ENCODE measurements at regions not wholly inside any gene's neighbourhood (a gene's known extent, or its start where the extent isn't known, plus 50 kb on each side); places are given as distances from the start of the nearest gene placed in this dataset.
"Not testable (repeated sequence)": the region's sequence is repeated elsewhere in the genome, so short reads cannot be mapped to it uniquely, and the experiment has no call there.

GRCh38 chr12:75792687-75793086 is 238.9 kb downstream of the PHLDA1 start:
- no peak for DNase-seq (ENCODE audit: low read depth in 1 of 2, low spot score in 1 of 2)
- TF ChIP-seq GABPA (IDR thresholded peaks at IDR 0.05; ENCODE audit: low read depth) (no peak), POLR2AphosphoS5 (IDR thresholded peaks at IDR 0.05; ENCODE audit: low read depth) (no peak), CTCF (IDR thresholded peaks at IDR 0.05; ENCODE audit: insufficient read depth, low read length) (no peak), SPI1 (IDR thresholded peaks at IDR 0.05; ENCODE audit: borderline replicate concordance, low read depth) (no peak)
- TF ChIP-seq, protein P1, sequence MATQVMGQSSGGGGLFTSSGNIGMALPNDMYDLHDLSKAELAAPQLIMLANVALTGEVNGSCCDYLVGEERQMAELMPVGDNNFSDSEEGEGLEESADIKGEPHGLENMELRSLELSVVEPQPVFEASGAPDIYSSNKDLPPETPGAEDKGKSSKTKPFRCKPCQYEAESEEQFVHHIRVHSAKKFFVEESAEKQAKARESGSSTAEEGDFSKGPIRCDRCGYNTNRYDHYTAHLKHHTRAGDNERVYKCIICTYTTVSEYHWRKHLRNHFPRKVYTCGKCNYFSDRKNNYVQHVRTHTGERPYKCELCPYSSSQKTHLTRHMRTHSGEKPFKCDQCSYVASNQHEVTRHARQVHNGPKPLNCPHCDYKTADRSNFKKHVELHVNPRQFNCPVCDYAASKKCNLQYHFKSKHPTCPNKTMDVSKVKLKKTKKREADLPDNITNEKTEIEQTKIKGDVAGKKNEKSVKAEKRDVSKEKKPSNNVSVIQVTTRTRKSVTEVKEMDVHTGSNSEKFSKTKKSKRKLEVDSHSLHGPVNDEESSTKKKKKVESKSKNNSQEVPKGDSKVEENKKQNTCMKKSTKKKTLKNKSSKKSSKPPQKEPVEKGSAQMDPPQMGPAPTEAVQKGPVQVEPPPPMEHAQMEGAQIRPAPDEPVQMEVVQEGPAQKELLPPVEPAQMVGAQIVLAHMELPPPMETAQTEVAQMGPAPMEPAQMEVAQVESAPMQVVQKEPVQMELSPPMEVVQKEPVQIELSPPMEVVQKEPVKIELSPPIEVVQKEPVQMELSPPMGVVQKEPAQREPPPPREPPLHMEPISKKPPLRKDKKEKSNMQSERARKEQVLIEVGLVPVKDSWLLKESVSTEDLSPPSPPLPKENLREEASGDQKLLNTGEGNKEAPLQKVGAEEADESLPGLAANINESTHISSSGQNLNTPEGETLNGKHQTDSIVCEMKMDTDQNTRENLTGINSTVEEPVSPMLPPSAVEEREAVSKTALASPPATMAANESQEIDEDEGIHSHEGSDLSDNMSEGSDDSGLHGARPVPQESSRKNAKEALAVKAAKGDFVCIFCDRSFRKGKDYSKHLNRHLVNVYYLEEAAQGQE (IDR thresholded peaks at IDR 0.05; ENCODE audit: insufficient replicate concordance, low read depth): no peak
- Histone ChIP-seq H3K4me3 (replicated peaks; ENCODE audit: insufficient read depth, low read length) (no peak overlapping the region), H3K27ac (replicated peaks) (no peak overlapping the region), H3K27me3 (ENCODE audit: insufficient read depth, poor library complexity, severe bottlenecking) (peaks cover 5% of the 10 kb centered on the region)

- Histone ChIP-seq H3K27me3 (ENCODE audit: insufficient read depth, poor library complexity, severe bottlenecking) (peaks cover 5% of the 10 kb centered on the region), H3K4me3 (replicated peaks; ENCODE audit: insufficient read depth, low read length) (no peak overlapping the region), H3K27ac (replicated peaks) (no peak overlapping the region)
- DNase-seq (ENCODE audit: low read depth in 1 of 2, low spot score in 1 of 2): no peak
- TF ChIP-seq CTCF (IDR thresholded peaks at IDR 0.05; ENCODE audit: insufficient read depth, low read length): no peak
- TF ChIP-seq GABPA (IDR thresholded peaks at IDR 0.05; ENCODE audit: low read depth): no peak
- no peak for TF ChIP-seq POLR2AphosphoS5 (IDR thresholded peaks at IDR 0.05; ENCODE audit: low read depth)
- TF ChIP-seq, protein P1 (IDR thresholded peaks at IDR 0.05; ENCODE audit: insufficient replicate concordance, low read depth): no peak
- no peak for TF ChIP-seq SPI1 (IDR thresholded peaks at IDR 0.05; ENCODE audit: borderline replicate concordance, low read depth)
These were observed 241.4 kb downstream of the PHLDA1 start for GRCh38 chr12:75790219-75790618.

- H3K4me3 ChIP-seq (replicated peaks; ENCODE audit: insufficient read depth, low read length); DNase-seq (ENCODE audit: low read depth in 1 of 2, low spot score in 1 of 2); H3K27ac ChIP-seq (replicated peaks); H3K27me3 ChIP-seq (ENCODE audit: insufficient read depth, poor library complexity, severe bottlenecking): not testable (repeated sequence)
These were observed 244.4 kb downstream of the PHLDA1 start for GRCh38 chr12:75787146-75787545.

GRCh38 chr12:75786070-75786469 is 245.5 kb downstream of the PHLDA1 start:
- TF ChIP-seq POLR2AphosphoS5 (IDR thresholded peaks at IDR 0.05; ENCODE audit: low read depth) (no peak), GABPA (IDR thresholded peaks at IDR 0.05; ENCODE audit: low read depth) (no peak), CTCF (IDR thresholded peaks at IDR 0.05; ENCODE audit: insufficient read depth, low read length) (no peak), SPI1 (IDR thresholded peaks at IDR 0.05; ENCODE audit: borderline replicate concordance, low read depth) (no peak)
- TF ChIP-seq, protein P1 (IDR thresholded peaks at IDR 0.05; ENCODE audit: insufficient replicate concordance, low read depth): no peak
- Histone ChIP-seq H3K27me3 (ENCODE audit: insufficient read depth, poor library complexity, severe bottlenecking) (no peaks in the 10 kb centered on the region), H3K27ac (replicated peaks) (no peak overlapping the region), H3K4me3 (replicated peaks; ENCODE audit: insufficient read depth, low read length) (no peak overlapping the region)
- no peak for DNase-seq (ENCODE audit: low read depth in 1 of 2, low spot score in 1 of 2)
